ENCODE measurements at regions not wholly inside any gene's neighbourhood (a gene's known extent, or its start where the extent isn't known, plus 50 kb on each side); places are given as distances from the start of the nearest gene placed in this dataset.

GRCh38 chr2:134142341-134142738, 111.5 kb upstream of the MGAT5 start:
- TF ChIP-seq ARNT (IDR thresholded peaks at IDR 0.05) (no peak), FOXM1 (IDR thresholded peaks at IDR 0.05; ENCODE audit: borderline replicate concordance) (no peak), LEF1 (IDR thresholded peaks at IDR 0.05; ENCODE audit: borderline replicate concordance) (no peak), BHLHE40 (IDR thresholded peaks at IDR 0.05; ENCODE audit: borderline replicate concordance) (no peak), NFRKB (IDR thresholded peaks at IDR 0.05) (no peak), SP1 (IDR thresholded peaks at IDR 0.05) (no peak), ZNF384 (IDR thresholded peaks at IDR 0.05) (no peak), SUZ12 (IDR thresholded peaks at IDR 0.05) (no peak), TARDBP (IDR thresholded peaks at IDR 0.05) (no peak)
